A549 (cell line): ENCODE measurements at regions not wholly inside any gene's neighbourhood (a gene's known extent, or its start where the extent isn't known, plus 50 kb on each side); places are given as distances from the start of the nearest gene placed in this dataset.

Experiments used
- ATAC-seq, 2 experiments: fragments of 200-7000 bp in 1 of 2; fragments of >200 bp in 1 of 2; cut with Nextera tagmentation in 1 of 2; cut with Tn5 transposase in 1 of 2; 3 replicates each; pipeline versions ENCODE4 v1.8.0 to v1.9.1; 2018 to 2020; ENCODE audit warnings: mild to moderate bottlenecking in 1 of 2, moderate library complexity in 1 of 2
- CTCF ChIA-PET: fragments of 300-600 bp; sonication (Branson Sonifier 250); formaldehyde crosslinking; extraction: SDS; loops from one replicate; lab custom pipeline; 2021; ENCODE audit warnings: antibody characterized with exemption, inconsistent platforms; lab: Yijun Ruan, JAX
- POLR2A ChIA-PET: fragments of 350-600 bp; formaldehyde crosslinking; extraction: SDS; loops from one replicate; lab custom pipeline; 2021; ENCODE audit warnings: antibody characterized with exemption, inconsistent platforms; lab: Yijun Ruan, JAX
- DNase-seq, 2 experiments: peaks; one replicate each; pipeline versions ENCODE4 v3.0.0 to v3.0.0-alpha.2; 2011 to 2016; ENCODE audit warnings: low read depth in 1 of 2, low spot score in 1 of 2
- FAIRE-seq: peaks from 2 replicates; lab custom pipeline; 2011; peaks lifted over from hg19 to GRCh38; lab: Jason Lieb, UNC
- H3K27ac ChIP-seq, 2 experiments: fragments of >200 bp; sonication (Bioruptor Twin); formaldehyde crosslinking; 3 replicates each; pipeline ENCODE4 v1.5.1; 2016 to 2017
- H3K4me1 ChIP-seq: fragments of >200 bp; sonication (Bioruptor Twin); formaldehyde crosslinking; 3 replicates; pipeline ENCODE4 v1.6.1; 2016
- H3K4me2 ChIP-seq: fragments of >200 bp; sonication (Bioruptor Twin); formaldehyde crosslinking; 3 replicates; pipeline ENCODE4 v1.6.1; 2016
- H3K4me3 ChIP-seq: fragments of >200 bp; sonication (Bioruptor Twin); formaldehyde crosslinking; 3 replicates; pipeline ENCODE4 v1.5.1; 2016
- H3K9me3 ChIP-seq: fragments of >200 bp; sonication (Bioruptor Twin); formaldehyde crosslinking; 3 replicates; pipeline ENCODE4 v1.6.1; 2016
- HMGXB4 ChIP-seq: fragments of 250-450 bp; sonication (Bioruptor Pico); IDR thresholded peaks from 2 replicates; pipeline ENCODE4 v1.5.0; 2021; ENCODE audit warnings: mild to moderate bottlenecking, moderate library complexity, borderline replicate concordance
- WGBS: methylation state at CpG from one replicate; pipeline ENCODE4 v1.1.6; 2017; ENCODE audit errors: missing lambda C conversion rate; 5-methylcytosine and 5-hydroxymethylcytosine counted together

- POLR2A ChIA-PET = interaction anchor here (0.6 kb wide), 1 partner anchor 10 kb away, joined by 3 read pairs; no protein-coding TSS in a partner anchor
Measured at GRCh38 chr5:170182491-170182890, 50.3 kb upstream of the C5orf58 start.

More at GRCh38 chr5:170182491-170182890, 50.3 kb upstream of the C5orf58 start:
- no peak for DNase-seq
- H3K9me3 ChIP-seq = no peaks in the 10 kb centered on the region
- no peak overlapping the region for H3K4me2 ChIP-seq
- no peaks in the 10 kb centered on the region; the same call in 2 of the 3 replicates for H3K4me1 ChIP-seq
- no peak for ATAC-seq
- peak overlapping the region in 1 of 2 experiments; percentile 32; a peak in 2 of 6 replicates for H3K27ac ChIP-seq
- 88% methylated on average over 7 of the region's 7 CpGs for WGBS
- no peak for TF ChIP-seq HMGXB4 (CRISPR knock-in tag)
- TF ChIP-seq, all 56 proteins: peak for 0
- no peak for FAIRE-seq
- CTCF ChIA-PET = interaction anchor here (0.9 to 30.2 kb wide), 9 partner anchors 10 to 232 kb away, joined by 3 to 691 read pairs (median 15); partner anchors contain the start of genes FOXI1 and INSYN2B
- no peak overlapping the region for H3K4me3 ChIP-seq
